Islet of Langerhans (tissue), 1 donor: ENCODE measurements at regions not wholly inside any gene's neighbourhood (a gene's known extent, or its start where the extent isn't known, plus 50 kb on each side); places are given as distances from the start of the nearest gene placed in this dataset.
"Not testable (repeated sequence)": the region's sequence is repeated elsewhere in the genome, so short reads cannot be mapped to it uniquely, and the experiment has no call there.

Source experiments
- FAIRE-seq: peaks from one replicate; lab custom pipeline; 2011; peaks lifted over from hg19 to GRCh38; lab: Jason Lieb, UNC

GRCh38 chr4:45207864-45208331, 481.5 kb upstream of the GNPDA2 start:
- FAIRE-seq = not testable (repeated sequence)

- FAIRE-seq = not testable (repeated sequence)
Observed at GRCh38 chr4:45207241-45207863, 481.0 kb upstream of the GNPDA2 start.

DNA sequence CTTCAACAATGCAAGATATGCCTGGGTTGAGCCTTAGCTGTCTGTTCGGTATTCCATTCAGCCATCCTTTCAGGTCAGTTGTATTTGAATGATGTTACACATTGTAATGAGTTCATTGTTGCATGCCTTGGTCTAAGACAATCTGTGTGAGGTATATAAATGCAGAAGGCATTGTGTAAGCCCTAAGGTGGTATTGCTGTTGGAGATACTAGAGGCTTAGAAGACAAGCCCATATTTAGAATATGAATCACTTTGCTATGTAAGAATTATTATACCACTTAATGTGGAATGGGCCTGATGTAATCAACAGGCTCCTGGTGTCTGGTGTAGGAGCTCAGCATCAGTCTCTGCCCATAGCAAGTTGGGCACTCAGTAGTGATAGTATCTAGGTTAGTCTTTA, 473.4 kb upstream of the GNPDA2 start:
- FAIRE-seq = no peak

GRCh38 chr4:45188501-45188900, 462.1 kb upstream of the GNPDA2 start:
- FAIRE-seq = no peak

DNA sequence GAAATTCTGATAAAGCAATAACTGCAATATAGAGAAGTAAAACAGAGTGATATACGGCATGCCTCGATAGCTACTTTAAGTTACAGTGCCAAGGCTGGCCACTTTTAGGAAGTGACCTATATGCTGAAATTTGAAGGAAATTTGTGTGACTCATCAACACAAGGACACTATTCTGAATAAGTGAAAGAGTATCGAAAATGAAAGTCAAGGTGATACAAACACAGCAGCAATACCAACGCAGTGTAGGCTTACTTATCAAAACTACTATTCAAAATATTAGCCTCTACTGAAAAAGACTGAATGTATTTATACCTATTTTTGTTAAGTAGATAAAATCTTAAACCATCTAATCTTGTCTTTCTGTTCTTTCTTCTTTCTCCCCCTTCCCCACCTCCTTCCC, 459.9 kb upstream of the GNPDA2 start:
- no peak for FAIRE-seq

DNA sequence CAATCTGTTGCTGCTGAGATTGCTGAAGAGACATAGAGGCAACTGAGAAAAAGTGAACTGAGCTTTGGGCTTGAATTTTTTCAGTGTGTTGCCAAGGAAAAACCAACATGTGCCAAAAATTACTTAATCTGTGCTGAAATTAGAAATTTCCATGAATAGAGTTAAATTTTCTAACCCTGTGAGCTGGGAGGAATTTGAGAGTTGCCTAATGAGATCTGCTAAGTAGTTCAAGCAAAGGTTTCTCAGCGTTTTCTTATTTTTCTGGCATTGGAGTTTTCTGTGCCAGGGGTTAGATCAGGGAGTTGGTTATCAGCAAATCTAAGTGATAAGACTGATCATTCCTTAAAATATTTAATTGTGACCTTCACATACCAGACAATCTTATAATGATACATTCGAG, 457.5 kb upstream of the GNPDA2 start:
- no peak for FAIRE-seq

- no peak for FAIRE-seq
Observed at GRCh38 chr4:45172636-45173035, 446.3 kb upstream of the GNPDA2 start.

GRCh38 chr4:45160951-45161350, 434.6 kb upstream of the GNPDA2 start:
- FAIRE-seq = no peak

GRCh38 chr4:45155081-45155777, 428.9 kb upstream of the GNPDA2 start:
- no peak for FAIRE-seq

DNA sequence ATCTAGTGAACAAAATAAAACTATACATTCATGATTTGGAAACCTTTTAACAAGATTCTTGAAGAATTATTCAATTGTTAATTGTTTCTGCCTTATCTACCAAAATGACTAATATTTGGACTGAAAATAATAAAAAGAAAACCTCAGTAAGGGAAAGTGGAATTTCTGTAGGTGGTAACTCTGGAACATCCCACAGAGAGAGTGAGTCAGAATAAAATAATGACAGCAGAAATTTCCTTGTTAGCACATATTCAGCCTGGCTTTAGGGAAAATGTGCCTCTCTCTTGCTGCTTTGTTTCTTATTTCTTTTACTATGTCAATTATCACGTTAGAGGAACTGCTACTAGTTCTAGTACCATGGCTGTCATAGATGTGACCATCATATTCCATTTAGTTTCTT, 421.5 kb upstream of the GNPDA2 start:
- FAIRE-seq = no peak

DNA sequence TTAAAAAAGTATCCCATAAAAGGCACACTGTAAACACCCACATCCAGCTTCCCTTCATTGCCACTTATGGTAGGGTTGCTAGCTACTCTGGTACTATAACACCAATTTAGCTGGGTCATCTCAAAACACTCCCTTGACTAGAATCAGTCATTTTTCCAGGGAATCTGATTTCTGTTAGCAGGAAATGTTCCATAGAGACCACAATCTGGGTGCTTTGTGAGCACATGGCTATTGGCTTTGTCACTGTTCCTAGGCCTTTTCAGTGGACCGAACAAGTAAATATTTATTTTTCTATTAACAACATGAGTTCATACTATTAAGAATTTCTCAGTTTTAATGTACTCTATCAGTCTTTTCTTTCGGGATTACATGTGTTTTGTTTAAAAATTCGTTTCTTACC, 404.7 kb upstream of the GNPDA2 start:
- FAIRE-seq = peak; percentile 99

DNA sequence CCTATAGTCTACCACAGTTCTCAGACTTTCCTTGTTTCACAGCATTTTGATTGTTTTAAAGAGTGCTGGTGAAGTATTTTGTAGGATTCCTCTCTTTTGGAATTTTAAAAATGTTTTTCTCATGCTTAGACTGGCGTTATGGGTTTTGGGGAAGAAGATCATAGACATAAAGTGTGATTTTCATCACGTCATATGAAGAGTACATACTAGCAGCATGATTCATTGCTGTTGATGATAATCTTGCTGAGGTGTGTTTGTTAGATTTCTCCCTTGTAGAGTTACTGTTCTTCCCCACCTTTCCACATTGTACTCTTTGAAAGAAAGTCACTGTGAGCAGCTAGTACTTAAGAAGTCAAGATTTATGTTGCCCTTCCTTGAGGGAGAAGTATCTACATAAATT, 396.1 kb upstream of the GNPDA2 start:
- peak; percentile 88 for FAIRE-seq

- no peak for FAIRE-seq
Observed at GRCh38 chr4:45121426-45121975, 395.1 kb upstream of the GNPDA2 start.

DNA sequence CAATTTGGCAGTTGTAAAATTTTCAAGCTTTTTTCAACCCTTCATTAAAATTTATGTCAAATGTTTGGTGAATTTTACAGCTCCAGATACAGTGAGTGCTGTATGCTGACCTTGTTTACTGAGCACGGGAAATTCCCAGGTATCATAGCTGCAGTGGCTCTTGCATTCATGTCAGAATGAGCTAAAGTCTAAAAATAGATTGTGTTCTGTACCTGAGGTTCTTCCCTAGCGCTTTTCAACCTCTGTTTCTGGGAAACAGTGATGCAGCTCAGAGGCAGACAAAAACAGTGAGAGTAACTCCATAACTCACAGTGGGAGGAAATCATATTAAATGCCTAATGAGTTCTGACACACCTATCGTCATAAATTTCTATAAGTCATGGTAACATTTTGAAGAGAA, 393.8 kb upstream of the GNPDA2 start:
- peak; percentile 100 for FAIRE-seq

- FAIRE-seq = peak; percentile 58
Observed at GRCh38 chr4:45119376-45119775, 393.0 kb upstream of the GNPDA2 start.

DNA sequence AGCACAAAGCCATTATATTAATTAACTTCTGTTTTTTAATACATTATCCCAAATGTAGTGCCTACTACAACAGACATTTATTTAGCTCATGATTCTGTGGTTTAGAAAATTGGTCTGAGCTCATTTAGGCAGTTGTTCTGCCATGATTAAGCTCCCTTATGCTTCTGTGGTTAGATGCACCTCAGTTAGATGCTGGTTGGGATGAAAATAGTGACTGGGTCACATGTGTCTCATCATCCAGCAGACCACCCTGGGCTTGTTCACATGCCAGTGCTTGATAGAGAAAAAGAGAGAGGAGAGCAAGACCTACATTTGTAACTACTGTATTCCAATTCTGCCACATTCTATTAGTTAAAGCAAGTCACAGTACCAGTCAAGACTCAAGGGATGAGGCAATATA, 376.4 kb upstream of the GNPDA2 start:
- FAIRE-seq = no peak

- peak; percentile 30 for FAIRE-seq
Observed at GRCh38 chr4:45100956-45101818, 374.8 kb upstream of the GNPDA2 start.

DNA sequence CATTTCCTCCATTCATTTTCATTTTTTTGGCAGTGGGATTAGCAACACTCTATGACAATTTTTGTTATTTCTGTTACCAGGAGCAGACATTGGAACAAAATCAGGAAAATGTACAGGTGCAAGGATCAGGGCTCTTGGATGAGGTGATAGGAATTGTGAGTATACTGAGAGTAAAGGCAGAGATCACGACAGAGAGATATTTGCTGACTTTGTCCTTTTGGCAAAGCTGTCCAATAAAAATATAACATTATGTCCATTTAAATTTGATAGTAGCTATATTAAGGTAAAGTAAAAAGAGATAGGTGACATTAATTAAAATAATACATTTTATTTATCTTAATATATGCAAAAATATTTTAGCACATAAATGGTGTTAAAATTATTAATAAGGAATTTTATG, 373.1 kb upstream of the GNPDA2 start:
- no peak for FAIRE-seq

DNA sequence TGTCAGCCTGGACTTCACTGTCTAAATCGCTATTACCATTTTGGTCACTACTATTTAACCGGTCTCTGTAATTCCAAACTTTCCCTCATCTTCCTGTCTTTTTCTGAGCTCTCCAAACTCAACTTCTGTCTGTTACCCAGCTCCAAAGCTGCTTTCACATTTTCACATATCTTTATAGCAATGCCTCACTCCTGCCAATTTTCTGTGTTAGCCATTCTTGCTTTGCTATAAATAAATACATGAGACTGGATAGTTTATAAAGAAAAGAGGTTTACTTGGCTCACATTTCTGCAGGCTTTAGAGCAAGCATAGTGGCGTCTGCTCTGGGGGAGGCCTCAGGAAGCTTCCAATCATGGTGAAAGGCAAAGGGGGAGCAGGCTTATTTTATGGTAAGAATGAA, 368.3 kb upstream of the GNPDA2 start:
- FAIRE-seq = no peak

DNA sequence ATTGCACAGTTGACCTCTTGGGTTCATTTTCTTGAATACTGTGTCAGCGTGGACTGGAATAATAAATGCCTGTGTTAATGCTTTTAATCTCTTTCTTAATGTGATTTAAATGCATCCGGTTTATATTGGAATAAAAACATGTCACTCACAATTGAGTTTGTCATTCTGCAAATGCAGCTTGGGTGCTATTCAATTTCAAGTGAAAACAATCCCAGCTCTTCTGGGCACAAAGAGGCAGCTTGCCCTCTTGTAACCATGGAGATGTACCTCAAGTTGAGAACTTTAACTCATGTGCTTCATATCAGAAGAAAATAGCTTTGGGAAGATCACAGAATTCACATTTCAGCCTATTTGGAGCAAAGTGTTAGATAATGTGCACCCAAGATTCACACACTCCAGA, 355.7 kb upstream of the GNPDA2 start:
- FAIRE-seq = no peak

- no peak for FAIRE-seq
Observed at GRCh38 chr4:45079616-45080015, 353.3 kb upstream of the GNPDA2 start.

DNA sequence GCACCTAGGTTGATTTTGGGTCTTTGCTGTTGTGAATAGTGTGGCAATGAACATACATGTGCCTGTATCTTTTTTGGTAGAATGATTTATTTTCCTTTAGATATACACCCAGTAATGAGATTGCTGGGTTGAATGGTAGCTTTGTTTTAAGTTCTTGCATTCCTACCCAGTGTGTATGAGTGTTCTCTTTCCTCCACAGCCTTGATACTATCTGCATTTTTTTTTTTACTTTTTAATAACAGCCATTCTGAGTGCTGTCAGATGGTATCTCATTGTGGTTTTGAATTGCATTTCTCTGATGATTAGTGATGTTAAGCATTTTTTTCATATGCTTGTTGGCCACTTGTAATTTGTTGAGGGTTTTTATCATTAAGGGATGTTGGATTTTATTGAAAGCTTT, 351.8 kb upstream of the GNPDA2 start:
- FAIRE-seq = no peak

GRCh38 chr4:45072981-45073380, 346.6 kb upstream of the GNPDA2 start:
- FAIRE-seq = no peak
